Ishikawa (cell line): ENCODE measurements at regions not wholly inside any gene's neighbourhood (a gene's known extent, or its start where the extent isn't known, plus 50 kb on each side); places are given as distances from the start of the nearest gene placed in this dataset.

Source experiments
- CEBPB ChIP-seq: IDR thresholded peaks from 2 replicates; pipeline ENCODE4 v1.6.1; 2012
- CREB1 ChIP-seq: IDR thresholded peaks from 2 replicates; pipeline ENCODE4 v1.6.1; 2012; ENCODE audit warnings: low read depth
- EGR1 ChIP-seq: IDR thresholded peaks from 2 replicates; pipeline ENCODE4 v1.6.1; 2012
- EP300 ChIP-seq: IDR thresholded peaks from 2 replicates; pipeline ENCODE4 v1.6.1; 2012; ENCODE audit warnings: borderline replicate concordance
- FOXM1 ChIP-seq: IDR thresholded peaks from 2 replicates; pipeline ENCODE4 v1.6.1; 2012; ENCODE audit warnings: low read depth, borderline replicate concordance
- NFIC ChIP-seq: IDR thresholded peaks from 2 replicates; pipeline ENCODE4 v1.6.1; 2012
- RAD21 ChIP-seq: IDR thresholded peaks from 2 replicates; pipeline ENCODE4 v1.6.1; 2012; ENCODE audit warnings: low read depth
- TAF1 ChIP-seq: IDR thresholded peaks from 2 replicates; pipeline ENCODE4 v1.6.1; 2012; ENCODE audit warnings: low read depth, mild to moderate bottlenecking
- TCF12 ChIP-seq: IDR thresholded peaks from 2 replicates; pipeline ENCODE4 v1.6.1; 2012; ENCODE audit warnings: low read depth
- TEAD4 ChIP-seq: IDR thresholded peaks from 2 replicates; pipeline ENCODE4 v1.6.1; 2012
- YY1 ChIP-seq: IDR thresholded peaks from 2 replicates; pipeline ENCODE4 v1.6.1; 2012; ENCODE audit warnings: low read depth
- ZBTB7A ChIP-seq: IDR thresholded peaks from 2 replicates; pipeline ENCODE4 v1.6.1; 2012; ENCODE audit warnings: low read depth
- TF ChIP-seq, protein P1 (sequence below): IDR thresholded peaks from 2 replicates; pipeline ENCODE4 v1.6.1; 2012
- TF ChIP-seq, protein P2 (sequence below): IDR thresholded peaks from 2 replicates; pipeline ENCODE4 v1.6.1; 2012
- TF ChIP-seq, protein P3 (sequence below): IDR thresholded peaks from 2 replicates; pipeline ENCODE4 v1.6.1; 2012; ENCODE audit warnings: low read depth, mild to moderate bottlenecking

DNA sequence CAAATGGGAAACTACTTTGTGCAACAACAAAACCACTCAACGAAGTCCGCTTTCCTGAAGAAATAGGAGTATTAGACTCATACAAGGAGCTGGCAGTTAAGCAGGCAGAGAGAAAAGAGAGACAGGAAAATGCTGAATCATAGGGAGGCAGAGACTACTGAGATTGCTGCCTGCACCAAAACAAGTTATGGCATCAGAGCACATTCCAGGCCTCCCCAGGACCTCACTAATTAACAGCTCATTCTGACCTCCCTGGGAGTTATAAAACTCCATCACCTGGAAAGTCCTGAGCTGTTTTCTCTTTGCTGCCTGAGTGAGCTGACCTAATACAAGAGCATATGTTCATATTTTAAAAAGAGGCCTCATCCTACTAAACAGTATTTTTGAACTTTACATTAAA lies 741.0 kb downstream of the MCTP2 start:
- no peak for TF ChIP-seq CEBPB
- no peak for TF ChIP-seq EP300

DNA sequence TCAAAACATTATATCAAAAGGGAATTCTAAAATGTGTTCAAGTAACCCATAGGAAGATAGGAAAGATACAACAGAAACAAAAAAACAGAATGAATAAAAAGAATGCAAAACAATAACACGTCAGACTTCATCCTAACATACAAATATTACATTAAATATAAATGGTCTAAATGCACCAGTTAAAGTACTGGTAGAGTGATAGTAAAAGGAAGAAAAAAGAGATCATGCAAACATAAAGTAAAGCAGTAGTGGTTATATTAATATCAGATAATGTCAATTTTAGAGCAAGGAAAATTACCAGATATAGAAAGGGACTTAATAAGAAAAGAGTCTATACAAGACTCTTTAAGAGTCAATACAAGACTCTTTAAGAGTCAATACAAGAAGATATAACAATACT lies 755.7 kb downstream of the MCTP2 start:
- TF ChIP-seq CEBPB (no peak), YY1 (no peak), TAF1 (no peak), FOXM1 (no peak)

DNA sequence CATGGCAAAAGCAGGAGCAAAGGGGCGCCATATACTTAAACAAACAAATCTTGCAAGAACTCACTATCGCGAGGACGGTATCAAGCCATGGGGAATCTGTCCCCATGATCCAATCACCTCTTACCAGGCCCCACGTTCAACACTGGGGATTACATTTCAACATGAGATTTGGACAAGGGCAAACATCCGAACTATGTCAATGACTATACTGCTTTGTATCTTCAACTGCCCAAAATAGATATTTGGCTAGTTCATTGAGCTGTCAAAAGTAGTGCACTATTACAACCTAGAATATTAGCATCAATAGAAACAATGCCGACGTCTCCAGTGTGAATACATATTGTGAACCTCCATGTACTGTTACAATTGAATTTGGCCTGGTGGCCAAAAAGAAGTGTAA lies 760.4 kb downstream of the MCTP2 start:
- no peak for TF ChIP-seq TAF1
- TF ChIP-seq, protein P1, sequence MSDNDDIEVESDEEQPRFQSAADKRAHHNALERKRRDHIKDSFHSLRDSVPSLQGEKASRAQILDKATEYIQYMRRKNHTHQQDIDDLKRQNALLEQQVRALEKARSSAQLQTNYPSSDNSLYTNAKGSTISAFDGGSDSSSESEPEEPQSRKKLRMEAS, result no peak
- TF ChIP-seq TEAD4, result no peak
- no peak for TF ChIP-seq NFIC
- no peak for TF ChIP-seq TCF12
- TF ChIP-seq, protein P2, sequence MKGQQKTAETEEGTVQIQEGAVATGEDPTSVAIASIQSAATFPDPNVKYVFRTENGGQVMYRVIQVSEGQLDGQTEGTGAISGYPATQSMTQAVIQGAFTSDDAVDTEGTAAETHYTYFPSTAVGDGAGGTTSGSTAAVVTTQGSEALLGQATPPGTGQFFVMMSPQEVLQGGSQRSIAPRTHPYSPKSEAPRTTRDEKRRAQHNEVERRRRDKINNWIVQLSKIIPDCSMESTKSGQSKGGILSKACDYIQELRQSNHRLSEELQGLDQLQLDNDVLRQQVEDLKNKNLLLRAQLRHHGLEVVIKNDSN, result no peak
- no peak for TF ChIP-seq ZBTB7A
- TF ChIP-seq EP300, result no peak
- TF ChIP-seq CEBPB, result no peak
- TF ChIP-seq, protein P3, sequence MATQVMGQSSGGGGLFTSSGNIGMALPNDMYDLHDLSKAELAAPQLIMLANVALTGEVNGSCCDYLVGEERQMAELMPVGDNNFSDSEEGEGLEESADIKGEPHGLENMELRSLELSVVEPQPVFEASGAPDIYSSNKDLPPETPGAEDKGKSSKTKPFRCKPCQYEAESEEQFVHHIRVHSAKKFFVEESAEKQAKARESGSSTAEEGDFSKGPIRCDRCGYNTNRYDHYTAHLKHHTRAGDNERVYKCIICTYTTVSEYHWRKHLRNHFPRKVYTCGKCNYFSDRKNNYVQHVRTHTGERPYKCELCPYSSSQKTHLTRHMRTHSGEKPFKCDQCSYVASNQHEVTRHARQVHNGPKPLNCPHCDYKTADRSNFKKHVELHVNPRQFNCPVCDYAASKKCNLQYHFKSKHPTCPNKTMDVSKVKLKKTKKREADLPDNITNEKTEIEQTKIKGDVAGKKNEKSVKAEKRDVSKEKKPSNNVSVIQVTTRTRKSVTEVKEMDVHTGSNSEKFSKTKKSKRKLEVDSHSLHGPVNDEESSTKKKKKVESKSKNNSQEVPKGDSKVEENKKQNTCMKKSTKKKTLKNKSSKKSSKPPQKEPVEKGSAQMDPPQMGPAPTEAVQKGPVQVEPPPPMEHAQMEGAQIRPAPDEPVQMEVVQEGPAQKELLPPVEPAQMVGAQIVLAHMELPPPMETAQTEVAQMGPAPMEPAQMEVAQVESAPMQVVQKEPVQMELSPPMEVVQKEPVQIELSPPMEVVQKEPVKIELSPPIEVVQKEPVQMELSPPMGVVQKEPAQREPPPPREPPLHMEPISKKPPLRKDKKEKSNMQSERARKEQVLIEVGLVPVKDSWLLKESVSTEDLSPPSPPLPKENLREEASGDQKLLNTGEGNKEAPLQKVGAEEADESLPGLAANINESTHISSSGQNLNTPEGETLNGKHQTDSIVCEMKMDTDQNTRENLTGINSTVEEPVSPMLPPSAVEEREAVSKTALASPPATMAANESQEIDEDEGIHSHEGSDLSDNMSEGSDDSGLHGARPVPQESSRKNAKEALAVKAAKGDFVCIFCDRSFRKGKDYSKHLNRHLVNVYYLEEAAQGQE, result no peak
- no peak for TF ChIP-seq EGR1
- no peak for TF ChIP-seq RAD21
- TF ChIP-seq CREB1, result no peak
- TF ChIP-seq YY1, result no peak
- TF ChIP-seq FOXM1, result no peak

DNA sequence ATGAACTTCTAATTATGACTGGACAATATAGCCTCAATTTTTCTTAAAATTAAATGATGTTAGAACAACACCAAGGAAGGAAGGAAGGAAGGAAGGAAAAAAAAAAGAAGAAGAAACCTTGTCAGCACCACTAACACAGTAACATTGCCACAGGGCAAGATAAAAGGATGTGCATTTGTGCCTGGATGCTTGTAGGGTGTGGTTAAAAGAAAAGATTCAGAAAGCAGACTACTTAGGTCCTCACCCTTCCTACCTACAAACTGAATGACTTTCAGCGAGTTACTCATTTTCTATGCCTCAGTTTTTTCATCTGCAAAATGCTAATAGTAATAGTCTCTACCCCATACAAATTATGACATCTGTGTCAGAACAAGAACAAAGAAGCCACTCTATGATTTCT lies 778.3 kb downstream of the MCTP2 start:
- TF ChIP-seq CREB1 (no peak), EP300 (no peak), EGR1 (no peak), CEBPB (no peak), TAF1 (no peak), FOXM1 (no peak), TEAD4 (no peak), RAD21 (no peak), TCF12 (no peak), ZBTB7A (no peak), NFIC (no peak), YY1 (no peak)
- TF ChIP-seq, protein P3, result no peak
- TF ChIP-seq, protein P1, result no peak
- TF ChIP-seq, protein P2, result no peak

DNA sequence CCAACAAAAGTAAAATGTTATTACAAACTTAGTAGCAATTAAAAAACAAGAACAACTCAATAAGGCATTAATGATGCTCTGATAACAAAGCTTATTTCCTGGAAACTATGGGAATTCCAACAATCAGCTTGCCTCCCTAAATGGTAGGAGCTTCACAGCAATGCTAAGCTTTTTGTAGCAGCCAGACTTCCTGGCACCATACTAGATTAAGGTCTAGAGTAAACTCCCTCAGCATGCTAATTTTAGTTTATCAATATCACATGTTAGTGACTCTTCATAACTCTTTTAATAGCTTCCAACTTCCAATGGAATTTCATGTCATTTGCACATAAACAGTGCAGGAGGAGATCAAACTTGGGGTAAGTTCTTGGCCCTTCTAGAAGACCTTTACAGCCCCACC lies 782.0 kb downstream of the MCTP2 start:
- TF ChIP-seq, protein P2, result no peak
- TF ChIP-seq EP300 (no peak), EGR1 (no peak), TEAD4 (no peak), NFIC (no peak), YY1 (no peak)

DNA sequence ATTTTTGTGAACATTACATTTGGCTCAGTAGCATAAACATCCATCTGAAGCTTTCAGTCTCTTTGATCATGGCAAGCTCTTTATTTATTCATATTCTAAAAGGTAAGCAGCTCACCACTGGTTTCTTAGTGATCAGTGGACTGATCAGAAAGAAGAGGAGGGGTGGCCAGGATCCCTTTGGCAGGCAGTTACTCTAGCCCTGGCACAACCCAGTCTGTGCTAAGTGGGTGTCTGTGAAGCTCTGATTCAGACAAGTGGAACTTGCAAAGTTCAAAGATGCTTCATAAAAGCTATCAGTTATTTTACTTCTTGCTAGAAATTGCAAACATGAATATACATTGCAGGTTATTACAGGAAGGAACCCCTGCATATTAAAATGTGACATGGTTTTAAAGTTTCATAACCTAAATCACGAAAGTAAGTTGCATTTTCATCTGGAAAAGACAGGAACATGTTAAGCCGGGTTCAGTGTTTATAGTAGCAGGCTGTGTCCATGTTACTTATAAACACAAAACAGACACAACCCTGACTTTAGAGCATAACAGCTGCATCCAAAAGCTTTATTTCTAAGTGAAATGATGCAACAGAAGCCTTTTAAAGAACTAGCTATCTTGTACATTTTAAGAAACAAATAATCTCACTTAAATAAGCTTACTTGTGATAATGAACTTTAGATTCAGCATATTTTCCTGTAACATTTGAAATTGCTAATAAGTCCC lies 785.3 kb downstream of the MCTP2 start:
- TF ChIP-seq FOXM1 (no peak), NFIC (no peak), RAD21 (no peak), EP300 (no peak), CREB1 (no peak), CEBPB (no peak), TCF12 (no peak), TAF1 (no peak), EGR1 (no peak), ZBTB7A (no peak), TEAD4 (no peak), YY1 (no peak)
- TF ChIP-seq, protein P1, result no peak
- TF ChIP-seq, protein P2, result no peak
- TF ChIP-seq, protein P3, result no peak
